Nephron (organoid): ENCODE measurements at regions not wholly inside any gene's neighbourhood (a gene's known extent, or its start where the extent isn't known, plus 50 kb on each side); places are given as distances from the start of the nearest gene placed in this dataset.
"Not testable (repeated sequence)": the region's sequence is repeated elsewhere in the genome, so short reads cannot be mapped to it uniquely, and the experiment has no call there.

Source experiments
- H3K27ac Mint-ChIP-seq, 3 experiments: 2 replicates each; pipeline ENCODE4 v1.8.0; 2020; ENCODE audit warnings: mixed read lengths in 3 of 3, mild to moderate bottlenecking in 2 of 3, moderate library complexity in 1 of 3
- H3K27me3 Mint-ChIP-seq: 2 replicates; pipeline ENCODE4 v1.8.0; 2021; ENCODE audit warnings: low read depth, mild to moderate bottlenecking, moderate library complexity, mixed read lengths
- H3K36me3 Mint-ChIP-seq: 2 replicates; pipeline ENCODE4 v1.8.0; 2020; ENCODE audit warnings: low read depth, mixed read lengths
- H3K4me1 Mint-ChIP-seq: 2 replicates; pipeline ENCODE4 v1.8.0; 2020; ENCODE audit warnings: mixed read lengths
- H3K4me3 Mint-ChIP-seq, 3 experiments: 2 replicates each; pipeline ENCODE4 v1.8.0; 2020; ENCODE audit warnings: mild to moderate bottlenecking in 3 of 3, mixed read lengths in 3 of 3, moderate library complexity in 2 of 3
- H3K9me3 Mint-ChIP-seq: 2 replicates; pipeline ENCODE4 v1.8.0; 2020; ENCODE audit warnings: mixed read lengths
- CTCF ChIP-seq, 3 experiments: fragments of 200-600 bp; sonication (generic); IDR thresholded peaks; one replicate each; pipeline ENCODE4 v1.5.0; 2021; ENCODE audit warnings: antibody characterized with exemption in 3 of 3; ENCODE audit not compliant: unreplicated experiment in 3 of 3

- not testable (repeated sequence) for H3K4me1 Mint-ChIP-seq, H3K36me3 Mint-ChIP-seq, H3K9me3 Mint-ChIP-seq, H3K4me3 Mint-ChIP-seq, H3K27me3 Mint-ChIP-seq, H3K27ac Mint-ChIP-seq
Observed at GRCh38 chr1:83345375-83345774, 653.6 kb downstream of the TTLL7 start.

- H3K4me3 Mint-ChIP-seq, H3K27me3 Mint-ChIP-seq, H3K36me3 Mint-ChIP-seq, H3K4me1 Mint-ChIP-seq, H3K27ac Mint-ChIP-seq, H3K9me3 Mint-ChIP-seq: not testable (repeated sequence)
- peak in 2 of 3 experiments; percentile 5 to 16 for TF ChIP-seq CTCF (IDR thresholded peaks at IDR 0.05; ENCODE audit: unreplicated experiment in 3 of 3)
Observed at GRCh38 chr1:83343767-83344166, 655.2 kb downstream of the TTLL7 start.

- H3K27me3 Mint-ChIP-seq, H3K4me3 Mint-ChIP-seq, H3K4me1 Mint-ChIP-seq, H3K27ac Mint-ChIP-seq, H3K36me3 Mint-ChIP-seq, H3K9me3 Mint-ChIP-seq: not testable (repeated sequence)
Observed at GRCh38 chr1:83342995-83343394, 655.9 kb downstream of the TTLL7 start.

GRCh38 chr1:83332308-83332707 is 666.6 kb downstream of the TTLL7 start:
- H3K27ac Mint-ChIP-seq, H3K4me1 Mint-ChIP-seq, H3K27me3 Mint-ChIP-seq, H3K9me3 Mint-ChIP-seq, H3K36me3 Mint-ChIP-seq, H3K4me3 Mint-ChIP-seq: not testable (repeated sequence)

GRCh38 chr1:83318366-83318765 is 680.6 kb downstream of the TTLL7 start:
- Mint-ChIP-seq H3K36me3 (no peaks in the 10 kb centered on the region), H3K4me3 (no peak overlapping the region), H3K27ac (no peak overlapping the region), H3K4me1 (no peaks in the 10 kb centered on the region), H3K9me3 (peaks cover 2% of the 10 kb centered on the region), H3K27me3 (no peaks in the 10 kb centered on the region)
- no peak for TF ChIP-seq CTCF (IDR thresholded peaks at IDR 0.05; ENCODE audit: unreplicated experiment in 3 of 3)

GRCh38 chr1:83315446-83315845 is 683.5 kb downstream of the TTLL7 start:
- H3K4me1 Mint-ChIP-seq, H3K27me3 Mint-ChIP-seq, H3K4me3 Mint-ChIP-seq, H3K9me3 Mint-ChIP-seq, H3K36me3 Mint-ChIP-seq, H3K27ac Mint-ChIP-seq: not testable (repeated sequence)

- not testable (repeated sequence) for H3K4me1 Mint-ChIP-seq, H3K4me3 Mint-ChIP-seq, H3K27ac Mint-ChIP-seq, H3K36me3 Mint-ChIP-seq, H3K27me3 Mint-ChIP-seq
- peaks cover 20% of the 10 kb centered on the region for H3K9me3 Mint-ChIP-seq
Observed at GRCh38 chr1:83310161-83310560, 688.8 kb downstream of the TTLL7 start.

- not testable (repeated sequence) for H3K27ac Mint-ChIP-seq, H3K36me3 Mint-ChIP-seq, H3K4me3 Mint-ChIP-seq, H3K27me3 Mint-ChIP-seq, H3K4me1 Mint-ChIP-seq
- H3K9me3 Mint-ChIP-seq, result peaks cover 20% of the 10 kb centered on the region
Observed at GRCh38 chr1:83309035-83309434, 689.9 kb downstream of the TTLL7 start.

- not testable (repeated sequence) for H3K27me3 Mint-ChIP-seq, H3K4me1 Mint-ChIP-seq, H3K36me3 Mint-ChIP-seq, H3K4me3 Mint-ChIP-seq, H3K27ac Mint-ChIP-seq
- H3K9me3 Mint-ChIP-seq, result peaks cover 28% of the 10 kb centered on the region
Observed at GRCh38 chr1:83306811-83307210, 692.1 kb downstream of the TTLL7 start.

- H3K4me3 Mint-ChIP-seq, H3K27ac Mint-ChIP-seq, H3K4me1 Mint-ChIP-seq, H3K27me3 Mint-ChIP-seq, H3K36me3 Mint-ChIP-seq: not testable (repeated sequence)
- H3K9me3 Mint-ChIP-seq, result peaks cover 15% of the 10 kb centered on the region
Observed at GRCh38 chr1:83295594-83295993, 703.3 kb downstream of the TTLL7 start.

GRCh38 chr1:83287391-83287790 is 711.5 kb downstream of the TTLL7 start:
- H3K27ac Mint-ChIP-seq, result not testable (repeated sequence)

GRCh38 chr1:83274656-83275055 is 724.3 kb downstream of the TTLL7 start:
- not testable (repeated sequence) for H3K4me1 Mint-ChIP-seq, H3K36me3 Mint-ChIP-seq, H3K27me3 Mint-ChIP-seq, H3K9me3 Mint-ChIP-seq, H3K27ac Mint-ChIP-seq, H3K4me3 Mint-ChIP-seq

More at GRCh38 chr1:83287391-83287790, 711.5 kb downstream of the TTLL7 start:
- H3K36me3 Mint-ChIP-seq, H3K27me3 Mint-ChIP-seq, H3K4me3 Mint-ChIP-seq, H3K4me1 Mint-ChIP-seq, H3K9me3 Mint-ChIP-seq: not testable (repeated sequence)

GRCh38 chr1:83272484-83272883 is 726.4 kb downstream of the TTLL7 start:
- H3K36me3 Mint-ChIP-seq, H3K27ac Mint-ChIP-seq, H3K4me3 Mint-ChIP-seq, H3K27me3 Mint-ChIP-seq, H3K9me3 Mint-ChIP-seq, H3K4me1 Mint-ChIP-seq: not testable (repeated sequence)

GRCh38 chr1:83271834-83272233 is 727.1 kb downstream of the TTLL7 start:
- H3K9me3 Mint-ChIP-seq, H3K4me3 Mint-ChIP-seq, H3K27me3 Mint-ChIP-seq, H3K4me1 Mint-ChIP-seq, H3K36me3 Mint-ChIP-seq, H3K27ac Mint-ChIP-seq: not testable (repeated sequence)
